ENCODE measurements at regions not wholly inside any gene's neighbourhood (a gene's known extent, or its start where the extent isn't known, plus 50 kb on each side); places are given as distances from the start of the nearest gene placed in this dataset.

- CTCF ChIA-PET: no interaction called here
- Mint-ChIP-seq H3K9me3 (ENCODE audit: low read depth, unreplicated experiment) (no peaks in the 10 kb centered on the region), H3K27ac (ENCODE audit: unreplicated experiment) (no peak overlapping the region), H3K36me3 (ENCODE audit: insufficient read depth, unreplicated experiment) (no peaks in the 10 kb centered on the region), H3K4me1 (ENCODE audit: low read depth, unreplicated experiment) (peaks cover 22% of the 10 kb centered on the region), H3K27me3 (ENCODE audit: unreplicated experiment) (no peaks in the 10 kb centered on the region), H3K4me3 (ENCODE audit: low read depth, unreplicated experiment) (no peak overlapping the region)
- BruUV-seq (replicated peaks): no TSS peak
- intact Hi-C loops (cut with micrococcal nuclease; ENCODE audit: unreplicated experiment): no loop called here
- TF ChIP-seq CTCF (IDR thresholded peaks at IDR 0.05; ENCODE audit: unreplicated experiment): no peak
- DNase-seq: no peak
Observed at GRCh38 chr15:53074221-53074620, 284.1 kb upstream of the ONECUT1 start.

GRCh38 chr15:53072077-53072476 is 281.9 kb upstream of the ONECUT1 start:
- DNase-seq: peak; percentile 96
- Mint-ChIP-seq H3K4me3 (ENCODE audit: low read depth, unreplicated experiment) (no peak overlapping the region), H3K27me3 (ENCODE audit: unreplicated experiment) (peaks cover 13% of the 10 kb centered on the region), H3K36me3 (ENCODE audit: insufficient read depth, unreplicated experiment) (no peaks in the 10 kb centered on the region), H3K4me1 (ENCODE audit: low read depth, unreplicated experiment) (peaks cover 22% of the 10 kb centered on the region), H3K27ac (ENCODE audit: unreplicated experiment) (no peak overlapping the region), H3K9me3 (ENCODE audit: low read depth, unreplicated experiment) (no peaks in the 10 kb centered on the region)
- no peak for TF ChIP-seq CTCF (IDR thresholded peaks at IDR 0.05; ENCODE audit: unreplicated experiment)
- no TSS peak for BruUV-seq (replicated peaks)
- CTCF ChIA-PET: interaction anchor here (0.6 to 1.3 kb wide), 4 partner anchors 12 to 743 kb away, joined by 3 to 6 read pairs (median 4); partner anchors contain the start of gene ONECUT1
- intact Hi-C loops (cut with micrococcal nuclease; ENCODE audit: unreplicated experiment): loop anchor here (1.0 kb wide), 1 partner anchor 125 kb away; no protein-coding TSS in a partner anchor

- Mint-ChIP-seq H3K9me3 (ENCODE audit: low read depth, unreplicated experiment) (no peaks in the 10 kb centered on the region), H3K27ac (ENCODE audit: unreplicated experiment) (no peak overlapping the region), H3K4me1 (ENCODE audit: low read depth, unreplicated experiment) (peaks cover 22% of the 10 kb centered on the region), H3K4me3 (ENCODE audit: low read depth, unreplicated experiment) (no peak overlapping the region), H3K36me3 (ENCODE audit: insufficient read depth, unreplicated experiment) (no peaks in the 10 kb centered on the region), H3K27me3 (ENCODE audit: unreplicated experiment) (peaks cover 31% of the 10 kb centered on the region)
- CTCF ChIA-PET: no interaction called here
- BruUV-seq (replicated peaks): no TSS peak
- intact Hi-C loops (cut with micrococcal nuclease; ENCODE audit: unreplicated experiment): no loop called here
- DNase-seq: no peak
- no peak for TF ChIP-seq CTCF (IDR thresholded peaks at IDR 0.05; ENCODE audit: unreplicated experiment)
Observed at GRCh38 chr15:53068636-53069035, 278.5 kb upstream of the ONECUT1 start.

GRCh38 chr15:53059273-53060043 is 269.3 kb upstream of the ONECUT1 start:
- intact Hi-C loops (cut with micrococcal nuclease; ENCODE audit: unreplicated experiment): no loop called here
- Mint-ChIP-seq H3K27me3 (ENCODE audit: unreplicated experiment) (no peaks in the 10 kb centered on the region), H3K27ac (ENCODE audit: unreplicated experiment) (no peak overlapping the region), H3K4me1 (ENCODE audit: low read depth, unreplicated experiment) (no peaks in the 10 kb centered on the region), H3K36me3 (ENCODE audit: insufficient read depth, unreplicated experiment) (no peaks in the 10 kb centered on the region), H3K4me3 (ENCODE audit: low read depth, unreplicated experiment) (no peak overlapping the region), H3K9me3 (ENCODE audit: low read depth, unreplicated experiment) (no peaks in the 10 kb centered on the region)
- DNase-seq: no peak
- TF ChIP-seq CTCF (IDR thresholded peaks at IDR 0.05; ENCODE audit: unreplicated experiment): no peak
- CTCF ChIA-PET: interaction anchor here (0.6 to 1.3 kb wide), 4 partner anchors 12 to 250 kb away, joined by 3 to 5 read pairs (median 3); no protein-coding TSS in a partner anchor
- no TSS peak for BruUV-seq (replicated peaks)
